ENCODE measurements at regions not wholly inside any gene's neighbourhood (a gene's known extent, or its start where the extent isn't known, plus 50 kb on each side); places are given as distances from the start of the nearest gene placed in this dataset.

- Histone ChIP-seq H3K4me3 (no peak overlapping the region), H3K4me2 (no peak overlapping the region), H3K9ac (no peak overlapping the region), H4K20me1 (no peaks in the 10 kb centered on the region), H3K36me3 (no peaks in the 10 kb centered on the region), H3K4me1 (no peaks in the 10 kb centered on the region), H3K27me3 (no peaks in the 10 kb centered on the region), H3K27ac (no peak overlapping the region), H3K9me3 (no peaks in the 10 kb centered on the region)
- no peak for TF ChIP-seq Cebpa-rat (IDR thresholded peaks at IDR 0.05)
Measured at GRCh38 chr7:136205956-136206355, 228.8 kb upstream of the MTPN start.

GRCh38 chr7:136198168-136198567, 221.0 kb upstream of the MTPN start:
- Histone ChIP-seq H3K36me3 (no peaks in the 10 kb centered on the region), H3K27me3 (no peaks in the 10 kb centered on the region), H3K9me3 (peaks cover 21% of the 10 kb centered on the region), H3K4me3 (no peak overlapping the region), H3K9ac (no peak overlapping the region), H3K4me1 (no peaks in the 10 kb centered on the region), H3K4me2 (no peak overlapping the region), H3K27ac (no peak overlapping the region), H4K20me1 (no peaks in the 10 kb centered on the region)
- TF ChIP-seq Cebpa-rat (IDR thresholded peaks at IDR 0.05): no peak

GRCh38 chr7:136194878-136195277, 217.7 kb upstream of the MTPN start:
- Histone ChIP-seq H3K4me3 (no peak overlapping the region), H3K36me3 (no peaks in the 10 kb centered on the region), H4K20me1 (no peaks in the 10 kb centered on the region), H3K9me3 (peaks cover 21% of the 10 kb centered on the region), H3K4me1 (no peaks in the 10 kb centered on the region), H3K27ac (no peak overlapping the region), H3K27me3 (no peaks in the 10 kb centered on the region), H3K9ac (no peak overlapping the region), H3K4me2 (no peak overlapping the region)
- no peak for TF ChIP-seq Cebpa-rat (IDR thresholded peaks at IDR 0.05)

DNA sequence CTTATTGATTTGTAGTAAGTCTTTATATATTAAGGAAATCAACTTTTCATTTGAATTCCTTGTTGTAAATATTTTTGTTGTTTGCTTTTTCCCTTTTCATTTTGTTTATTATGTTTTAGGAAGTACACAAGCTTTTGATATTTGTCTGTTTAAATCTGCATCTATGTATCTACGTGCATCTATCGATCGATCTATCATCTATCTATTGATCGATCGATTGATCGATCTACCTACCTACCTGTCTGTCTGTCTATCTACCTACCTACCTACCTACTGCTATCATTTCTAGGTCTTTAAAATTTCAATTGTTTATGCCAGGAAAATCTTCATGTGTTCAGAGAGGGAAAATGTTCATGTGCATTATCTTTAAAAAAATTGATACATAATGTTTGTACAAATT, 216.8 kb upstream of the MTPN start:
- no peak for TF ChIP-seq Cebpa-rat (IDR thresholded peaks at IDR 0.05)
- no peaks in the 10 kb centered on the region for H4K20me1 ChIP-seq
- no peak overlapping the region for H3K4me2 ChIP-seq
- no peak overlapping the region for H3K9ac ChIP-seq
- H3K4me1 ChIP-seq: no peaks in the 10 kb centered on the region
- peaks cover 17% of the 10 kb centered on the region for H3K9me3 ChIP-seq
- no peaks in the 10 kb centered on the region for H3K36me3 ChIP-seq
- no peak overlapping the region for H3K27ac ChIP-seq
- no peaks in the 10 kb centered on the region for H3K27me3 ChIP-seq
- no peak overlapping the region for H3K4me3 ChIP-seq

GRCh38 chr7:136189506-136189998, 212.4 kb upstream of the MTPN start:
- no peak overlapping the region for H3K27ac ChIP-seq
- H3K4me2 ChIP-seq: no peak overlapping the region
- H3K9ac ChIP-seq: no peak overlapping the region
- H3K9me3 ChIP-seq: no peaks in the 10 kb centered on the region
- TF ChIP-seq Cebpa-rat (IDR thresholded peaks at IDR 0.05): no peak
- H3K36me3 ChIP-seq: no peaks in the 10 kb centered on the region
- no peaks in the 10 kb centered on the region for H3K4me1 ChIP-seq
- no peaks in the 10 kb centered on the region for H4K20me1 ChIP-seq
- H3K27me3 ChIP-seq: no peaks in the 10 kb centered on the region
- H3K4me3 ChIP-seq: no peak overlapping the region

DNA sequence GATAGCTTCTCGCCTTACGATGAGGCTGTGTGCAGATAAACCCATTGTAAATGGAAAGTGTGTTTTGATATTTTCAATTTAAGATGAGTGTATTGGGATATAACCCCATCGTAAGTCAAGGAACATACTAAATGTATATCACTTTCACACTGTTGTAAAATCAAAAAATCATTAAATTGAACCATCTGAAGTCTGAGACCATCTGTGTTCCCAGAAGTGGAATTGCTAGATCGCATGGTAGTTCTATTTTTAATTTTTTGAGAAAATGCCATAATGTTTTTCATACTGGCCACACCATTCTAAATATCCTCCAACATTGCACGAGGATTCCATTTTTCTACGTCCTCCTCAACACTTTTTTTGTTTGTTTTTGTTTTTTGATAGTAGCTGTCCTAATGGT, 209.1 kb upstream of the MTPN start:
- Histone ChIP-seq H3K27ac (no peak overlapping the region), H3K9me3 (no peaks in the 10 kb centered on the region), H3K9ac (no peak overlapping the region), H3K4me1 (no peaks in the 10 kb centered on the region), H3K4me2 (no peak overlapping the region), H3K4me3 (no peak overlapping the region), H3K27me3 (no peaks in the 10 kb centered on the region), H4K20me1 (no peaks in the 10 kb centered on the region), H3K36me3 (no peaks in the 10 kb centered on the region)
- TF ChIP-seq Cebpa-rat (IDR thresholded peaks at IDR 0.05): no peak

DNA sequence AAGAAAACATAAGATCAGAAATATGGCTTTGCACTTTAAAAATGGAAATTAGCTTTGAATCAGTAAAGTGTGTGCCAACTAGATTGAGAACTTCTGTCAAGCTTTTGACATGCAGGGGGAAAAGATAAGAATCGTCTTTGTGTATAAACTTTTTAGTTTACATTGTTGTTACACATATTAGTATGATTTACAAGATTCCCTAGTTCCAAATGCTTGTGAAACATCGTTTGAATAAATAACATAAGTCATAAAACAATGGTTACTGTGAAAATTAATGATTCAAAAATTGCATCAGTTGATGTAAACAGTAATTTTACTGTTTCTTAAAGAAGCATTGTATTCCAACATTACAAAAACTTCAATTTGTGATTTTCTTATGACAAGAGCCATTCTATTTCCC, 207.6 kb upstream of the MTPN start:
- no peaks in the 10 kb centered on the region for H4K20me1 ChIP-seq
- no peak overlapping the region for H3K4me2 ChIP-seq
- no peak overlapping the region for H3K27ac ChIP-seq

DNA sequence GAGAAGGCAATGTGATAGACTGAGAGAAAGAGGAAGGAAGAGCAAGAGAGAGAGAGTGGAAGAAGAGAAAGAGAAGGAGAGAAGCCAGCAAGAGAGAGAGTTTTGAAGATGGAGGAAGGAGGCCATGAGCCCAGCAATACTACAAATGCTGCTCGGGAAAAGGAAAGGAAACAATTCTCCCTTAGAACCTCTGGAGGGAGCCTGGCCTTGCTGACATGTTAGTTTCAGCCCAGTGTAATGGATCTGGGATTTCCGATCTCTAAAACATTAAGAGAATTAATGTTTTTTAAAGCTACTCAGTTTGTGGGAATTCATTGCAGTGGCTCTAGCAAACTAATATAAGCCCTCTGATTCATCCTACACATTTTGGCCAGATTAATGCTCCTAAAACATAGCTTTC, 206.8 kb upstream of the MTPN start:
- no peak overlapping the region for H3K4me2 ChIP-seq

More for the DNA sequence above, 207.6 kb upstream of the MTPN start:
- Histone ChIP-seq H3K4me1 (peaks cover 5% of the 10 kb centered on the region), H3K4me3 (no peak overlapping the region), H3K9me3 (no peaks in the 10 kb centered on the region), H3K9ac (no peak overlapping the region), H3K27me3 (peaks cover 4% of the 10 kb centered on the region; the same call in 1 of the 2 replicates), H3K36me3 (no peaks in the 10 kb centered on the region)
- TF ChIP-seq Cebpa-rat (IDR thresholded peaks at IDR 0.05): no peak

DNA sequence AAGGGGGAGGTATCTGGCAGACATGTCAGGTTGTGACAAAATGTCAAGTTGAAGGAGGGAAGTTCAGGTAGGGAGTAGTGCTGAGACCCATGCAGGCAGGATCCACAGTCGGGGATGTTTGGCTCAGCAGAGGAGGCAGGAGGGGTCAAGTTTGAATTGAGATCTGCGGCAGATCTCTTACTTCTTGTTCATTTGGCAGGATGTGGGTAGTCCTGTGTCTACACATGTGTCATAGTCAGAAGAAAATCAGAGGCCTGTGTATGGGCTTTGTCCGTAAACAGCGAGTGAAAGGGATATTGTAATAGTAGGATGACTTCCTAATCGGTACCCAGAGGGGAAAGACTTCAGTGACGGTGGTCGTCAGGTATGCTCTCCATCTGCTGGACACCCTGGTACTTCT, 203.8 kb upstream of the MTPN start:
- H4K20me1 ChIP-seq: no peaks in the 10 kb centered on the region
- H3K4me2 ChIP-seq: no peak overlapping the region
- H3K9ac ChIP-seq: no peak overlapping the region
- H3K4me3 ChIP-seq: no peak overlapping the region
- H3K27me3 ChIP-seq: peaks cover 14% of the 10 kb centered on the region; the same call in 1 of the 2 replicates
- no peaks in the 10 kb centered on the region for H3K36me3 ChIP-seq
- no peak for TF ChIP-seq Cebpa-rat (IDR thresholded peaks at IDR 0.05)
- H3K27ac ChIP-seq: no peak overlapping the region
- no peaks in the 10 kb centered on the region for H3K9me3 ChIP-seq
- H3K4me1 ChIP-seq: peaks cover 23% of the 10 kb centered on the region

More for the DNA sequence above, 206.8 kb upstream of the MTPN start:
- Histone ChIP-seq H3K4me3 (no peak overlapping the region), H3K9ac (no peak overlapping the region), H3K9me3 (no peaks in the 10 kb centered on the region), H3K36me3 (no peaks in the 10 kb centered on the region), H4K20me1 (no peaks in the 10 kb centered on the region), H3K27me3 (peaks cover 4% of the 10 kb centered on the region; the same call in 1 of the 2 replicates), H3K4me1 (peaks cover 13% of the 10 kb centered on the region), H3K27ac (no peak overlapping the region)
- TF ChIP-seq Cebpa-rat (IDR thresholded peaks at IDR 0.05): no peak

DNA sequence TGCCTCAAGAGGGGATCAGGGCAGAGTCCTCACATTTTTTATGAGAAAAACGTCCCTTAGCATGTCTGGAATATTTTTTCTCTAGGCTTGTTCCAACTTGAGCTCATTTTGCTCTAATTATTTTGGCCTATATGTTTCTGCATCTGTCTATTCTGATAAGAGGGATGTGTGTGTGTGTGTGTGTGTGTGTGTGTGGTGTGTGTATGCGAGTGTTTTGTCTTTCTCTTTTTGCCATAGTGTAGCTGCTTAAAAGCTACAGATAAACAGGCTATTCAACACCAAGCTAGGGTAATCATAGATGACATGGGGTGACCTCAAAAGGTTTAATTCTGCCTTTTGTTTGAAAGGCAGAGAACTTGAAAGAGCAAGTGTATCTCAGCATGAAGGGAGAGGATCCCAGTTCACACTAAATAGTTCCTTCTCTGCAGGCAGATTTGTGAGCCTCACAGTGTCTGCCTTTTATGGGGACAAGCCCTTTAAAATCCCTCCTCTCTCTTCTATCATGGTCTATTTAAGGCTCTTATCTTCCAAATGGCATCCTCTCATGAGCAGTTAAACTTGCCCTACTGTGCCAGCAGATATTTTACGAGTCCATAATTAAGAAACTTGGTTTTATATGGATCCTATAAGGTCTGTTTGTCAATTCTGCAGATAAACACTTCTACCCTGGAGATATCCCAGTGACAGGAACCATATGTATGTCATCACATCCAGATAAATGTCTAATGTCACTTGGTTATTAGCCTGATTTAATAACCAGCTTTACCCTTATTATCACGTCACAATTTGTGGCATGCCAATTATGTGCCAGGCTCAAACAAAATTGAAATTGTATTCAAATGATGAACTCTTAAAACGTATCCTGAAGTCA, 202.9 kb upstream of the MTPN start:
- TF ChIP-seq Cebpa-rat (IDR thresholded peaks at IDR 0.05): no peak
- Histone ChIP-seq H3K4me2 (peak overlapping the region; percentile 74), H3K9ac (no peak overlapping the region), H3K4me3 (no peak overlapping the region), H3K36me3 (no peaks in the 10 kb centered on the region), H3K27ac (no peak overlapping the region), H4K20me1 (no peaks in the 10 kb centered on the region), H3K9me3 (no peaks in the 10 kb centered on the region), H3K27me3 (peaks cover 14% of the 10 kb centered on the region; the same call in 1 of the 2 replicates), H3K4me1 (peaks cover 23% of the 10 kb centered on the region)

All from BLaER1 (cell line).